ENCODE measurements at regions not wholly inside any gene's neighbourhood (a gene's known extent, or its start where the extent isn't known, plus 50 kb on each side); places are given as distances from the start of the nearest gene placed in this dataset.

GRCh38 chr5:84632418-84632817, 247.7 kb upstream of the EDIL3 start:
- in situ Hi-C loops (cut with HindIII; ENCODE audit: low pct_ligation_motif_present, low sequenced_read_pairs): no loop called here
- H3K27ac ChIP-seq: no peak overlapping the region
- TF ChIP-seq, protein P1, sequence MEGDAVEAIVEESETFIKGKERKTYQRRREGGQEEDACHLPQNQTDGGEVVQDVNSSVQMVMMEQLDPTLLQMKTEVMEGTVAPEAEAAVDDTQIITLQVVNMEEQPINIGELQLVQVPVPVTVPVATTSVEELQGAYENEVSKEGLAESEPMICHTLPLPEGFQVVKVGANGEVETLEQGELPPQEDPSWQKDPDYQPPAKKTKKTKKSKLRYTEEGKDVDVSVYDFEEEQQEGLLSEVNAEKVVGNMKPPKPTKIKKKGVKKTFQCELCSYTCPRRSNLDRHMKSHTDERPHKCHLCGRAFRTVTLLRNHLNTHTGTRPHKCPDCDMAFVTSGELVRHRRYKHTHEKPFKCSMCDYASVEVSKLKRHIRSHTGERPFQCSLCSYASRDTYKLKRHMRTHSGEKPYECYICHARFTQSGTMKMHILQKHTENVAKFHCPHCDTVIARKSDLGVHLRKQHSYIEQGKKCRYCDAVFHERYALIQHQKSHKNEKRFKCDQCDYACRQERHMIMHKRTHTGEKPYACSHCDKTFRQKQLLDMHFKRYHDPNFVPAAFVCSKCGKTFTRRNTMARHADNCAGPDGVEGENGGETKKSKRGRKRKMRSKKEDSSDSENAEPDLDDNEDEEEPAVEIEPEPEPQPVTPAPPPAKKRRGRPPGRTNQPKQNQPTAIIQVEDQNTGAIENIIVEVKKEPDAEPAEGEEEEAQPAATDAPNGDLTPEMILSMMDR (IDR thresholded peaks at IDR 0.05; ENCODE audit: low read depth, low read length, missing control alignments): no peak
- no peak overlapping the region for H3K4me3 ChIP-seq (ENCODE audit: low read depth, low read length)
- no peaks in the 10 kb centered on the region for H3K36me3 ChIP-seq (replicated peaks)
- DNase-seq: no peak
- H3K27me3 ChIP-seq (replicated peaks): no peaks in the 10 kb centered on the region

DNA sequence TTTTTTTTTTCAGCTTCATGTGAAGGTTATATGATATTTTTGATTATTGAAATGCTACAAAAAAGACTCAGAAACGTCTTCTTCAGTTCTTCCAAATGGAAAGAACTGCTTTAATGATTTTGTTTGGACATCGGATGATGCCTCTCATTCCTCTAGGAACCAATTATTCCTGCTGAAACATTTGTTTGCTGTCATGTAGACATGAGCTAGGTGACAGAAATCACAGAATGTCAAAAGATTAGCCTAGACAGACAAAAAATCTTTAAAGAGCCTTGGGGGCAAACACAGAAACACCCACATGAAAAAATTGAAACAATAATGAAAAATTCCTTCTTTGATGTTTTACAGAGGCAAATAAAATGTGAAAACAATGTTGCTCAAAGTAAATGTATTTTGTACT, 244.2 kb upstream of the EDIL3 start:
- TF ChIP-seq, protein P1 (IDR thresholded peaks at IDR 0.05; ENCODE audit: low read depth, low read length, missing control alignments): no peak
- H3K27ac ChIP-seq: no peak overlapping the region
- in situ Hi-C loops (cut with HindIII; ENCODE audit: low pct_ligation_motif_present, low sequenced_read_pairs): no loop called here
- no peak overlapping the region for H3K4me3 ChIP-seq (ENCODE audit: low read depth, low read length)
- DNase-seq: no peak
- no peaks in the 10 kb centered on the region for H3K36me3 ChIP-seq (replicated peaks)
- no peaks in the 10 kb centered on the region for H3K27me3 ChIP-seq (replicated peaks)

DNA sequence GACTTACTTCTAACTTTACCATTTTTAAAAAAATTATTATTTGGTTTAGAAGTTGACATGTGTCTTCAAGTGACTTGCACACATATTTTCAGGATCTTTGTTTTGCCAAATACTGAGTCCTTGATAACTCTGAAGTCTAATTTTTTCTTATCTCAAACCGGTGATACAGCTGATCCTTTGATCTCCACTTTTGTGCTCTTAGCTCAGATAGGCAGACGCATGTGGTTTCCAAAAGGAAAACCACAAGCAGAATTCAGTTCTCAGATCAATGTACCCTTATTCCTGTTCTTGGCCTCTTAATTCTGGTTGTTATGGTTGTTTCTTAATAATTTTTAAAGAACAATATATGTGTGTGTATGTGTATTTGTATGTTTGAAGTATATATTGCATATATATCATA, 238.3 kb upstream of the EDIL3 start:
- TF ChIP-seq, protein P1 (IDR thresholded peaks at IDR 0.05; ENCODE audit: low read depth, low read length, missing control alignments): no peak
- DNase-seq: no peak
- in situ Hi-C loops (cut with HindIII; ENCODE audit: low pct_ligation_motif_present, low sequenced_read_pairs): no loop called here

GRCh38 chr5:84622461-84622860, 237.8 kb upstream of the EDIL3 start:
- in situ Hi-C loops (cut with HindIII; ENCODE audit: low pct_ligation_motif_present, low sequenced_read_pairs): no loop called here
- H3K4me3 ChIP-seq (ENCODE audit: low read depth, low read length): no peak overlapping the region
- H3K27me3 ChIP-seq (replicated peaks): no peaks in the 10 kb centered on the region
- H3K36me3 ChIP-seq (replicated peaks): no peaks in the 10 kb centered on the region
- H3K27ac ChIP-seq: no peak overlapping the region
- DNase-seq: no peak
- TF ChIP-seq, protein P1 (IDR thresholded peaks at IDR 0.05; ENCODE audit: low read depth, low read length, missing control alignments): no peak

More for the DNA sequence above, 238.3 kb upstream of the EDIL3 start:
- no peak overlapping the region for H3K4me3 ChIP-seq (ENCODE audit: low read depth, low read length)
- no peaks in the 10 kb centered on the region for H3K36me3 ChIP-seq (replicated peaks)
- H3K27me3 ChIP-seq (replicated peaks): no peaks in the 10 kb centered on the region
- H3K27ac ChIP-seq: no peak overlapping the region

GRCh38 chr5:84618262-84618661, 233.6 kb upstream of the EDIL3 start:
- Histone ChIP-seq H3K27me3 (replicated peaks) (no peaks in the 10 kb centered on the region), H3K36me3 (replicated peaks) (no peaks in the 10 kb centered on the region), H3K27ac (no peak overlapping the region), H3K4me3 (ENCODE audit: low read depth, low read length) (no peak overlapping the region)
- in situ Hi-C loops (cut with HindIII; ENCODE audit: low pct_ligation_motif_present, low sequenced_read_pairs): no loop called here
- TF ChIP-seq, protein P1 (IDR thresholded peaks at IDR 0.05; ENCODE audit: low read depth, low read length, missing control alignments): no peak
- DNase-seq: no peak

- no peaks in the 10 kb centered on the region for H3K27me3 ChIP-seq (replicated peaks)
- TF ChIP-seq, protein P1 (IDR thresholded peaks at IDR 0.05; ENCODE audit: low read depth, low read length, missing control alignments): no peak
- no peak overlapping the region for H3K4me3 ChIP-seq (ENCODE audit: low read depth, low read length)
- in situ Hi-C loops (cut with HindIII; ENCODE audit: low pct_ligation_motif_present, low sequenced_read_pairs): no loop called here
- H3K27ac ChIP-seq: no peak overlapping the region
- H3K36me3 ChIP-seq (replicated peaks): no peaks in the 10 kb centered on the region
- DNase-seq: no peak
Measured at GRCh38 chr5:84614906-84615305, 230.2 kb upstream of the EDIL3 start.

Data from brain microvascular endothelial cell (primary cell).